Iris pigment epithelial cell (primary cell): ENCODE measurements at regions not wholly inside any gene's neighbourhood (a gene's known extent, or its start where the extent isn't known, plus 50 kb on each side); places are given as distances from the start of the nearest gene placed in this dataset.

Experiments
- DNase-seq: peaks from one replicate; pipeline ENCODE4 v3.0.0-alpha.2; 2011; ENCODE audit warnings: low read depth

DNA sequence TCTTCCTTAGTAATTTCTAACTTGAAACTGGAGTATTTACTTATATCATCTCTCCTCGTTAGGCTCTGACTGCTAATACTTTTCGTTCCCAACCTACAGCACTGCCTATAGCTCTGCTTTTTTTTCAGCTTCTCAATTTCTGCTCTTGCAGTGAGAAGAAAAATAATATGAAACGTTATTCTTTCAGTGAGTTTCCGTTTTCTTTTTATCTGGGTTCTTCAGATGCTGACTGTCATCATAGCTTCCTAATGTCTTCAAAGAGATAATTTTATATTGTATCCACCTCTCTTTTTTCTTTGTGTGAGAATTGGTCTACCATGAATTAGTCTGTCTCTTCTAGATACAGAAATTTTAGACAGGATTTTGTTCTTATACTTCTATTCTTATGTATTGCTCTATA is 454.9 kb downstream of the LMO7 start:
- DNase-seq: no peak

DNA sequence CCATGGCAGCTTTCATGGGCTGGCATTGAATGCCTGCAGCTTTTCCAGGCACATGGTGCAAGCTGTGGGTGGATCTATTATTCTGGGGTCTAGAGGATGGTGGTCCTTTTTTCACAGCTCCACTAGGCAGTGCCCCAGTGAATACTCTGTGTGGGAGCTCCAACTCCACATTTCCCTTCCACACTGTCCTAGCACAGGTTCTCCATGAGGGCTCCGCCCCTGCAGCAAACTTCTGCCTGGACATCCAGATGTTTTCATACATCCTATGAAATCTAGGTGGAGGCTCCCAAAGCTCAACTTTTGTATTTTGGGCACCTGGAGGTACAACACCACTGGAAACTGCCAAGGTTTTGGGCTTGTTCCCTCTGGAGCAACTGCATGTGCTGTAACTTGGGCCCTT is 450.6 kb downstream of the LMO7 start:
- no peak for DNase-seq

DNA sequence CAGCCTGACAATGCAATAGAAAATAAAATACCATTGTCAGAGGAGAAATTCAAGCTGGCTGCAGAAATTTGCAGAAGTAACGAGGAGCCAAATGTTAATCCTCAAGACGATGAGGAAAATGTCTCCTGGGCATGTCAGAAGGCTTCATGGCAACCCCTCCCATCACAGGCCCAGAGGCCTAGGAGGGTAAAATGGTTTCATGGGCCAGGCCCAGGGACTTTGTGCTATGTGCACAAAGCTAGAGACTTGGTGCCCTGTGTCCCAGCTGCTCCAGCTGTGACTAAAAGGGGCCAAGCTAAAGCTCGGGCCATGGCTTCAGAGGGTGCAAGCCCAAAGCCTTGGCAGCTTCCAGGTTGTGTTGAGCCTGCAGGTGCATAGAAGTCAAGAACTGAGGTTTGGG is 431.7 kb downstream of the LMO7 start:
- no peak for DNase-seq

DNA sequence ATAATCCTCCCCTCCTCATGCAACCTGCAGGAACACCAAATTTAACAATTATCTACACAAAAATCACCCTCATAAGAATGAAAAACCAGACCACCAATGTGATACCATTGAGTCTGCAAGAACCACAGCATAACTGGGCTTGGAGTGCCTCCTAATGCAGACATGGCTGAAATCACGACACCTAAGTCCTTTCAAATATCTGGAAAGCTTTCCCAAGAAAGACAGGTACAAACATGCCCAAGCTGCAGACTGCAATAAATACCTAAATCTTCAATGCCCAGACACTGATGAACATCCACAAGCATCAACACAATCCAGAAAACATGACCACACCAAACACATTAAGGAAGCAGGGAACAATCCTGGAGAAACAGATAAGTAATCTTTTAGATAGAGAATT is 417.1 kb downstream of the LMO7 start:
- DNase-seq: no peak

DNA sequence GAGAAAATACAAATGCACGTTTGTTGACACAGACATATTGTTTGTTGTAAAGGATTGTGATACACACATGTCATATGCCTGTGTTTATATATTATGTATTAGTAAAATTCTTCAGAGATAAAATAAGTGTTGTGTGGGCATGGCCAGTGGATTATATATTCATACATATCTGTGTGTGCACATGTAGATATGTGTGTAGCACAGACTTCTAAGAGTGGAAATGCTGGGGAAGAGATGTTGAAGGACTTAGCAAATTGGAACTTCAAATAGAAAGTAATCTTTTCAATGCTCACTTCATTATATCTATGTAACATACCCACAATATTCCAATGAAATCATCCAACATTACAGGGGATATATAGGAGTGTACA is 413.2 kb downstream of the LMO7 start:
- no peak for DNase-seq

DNA sequence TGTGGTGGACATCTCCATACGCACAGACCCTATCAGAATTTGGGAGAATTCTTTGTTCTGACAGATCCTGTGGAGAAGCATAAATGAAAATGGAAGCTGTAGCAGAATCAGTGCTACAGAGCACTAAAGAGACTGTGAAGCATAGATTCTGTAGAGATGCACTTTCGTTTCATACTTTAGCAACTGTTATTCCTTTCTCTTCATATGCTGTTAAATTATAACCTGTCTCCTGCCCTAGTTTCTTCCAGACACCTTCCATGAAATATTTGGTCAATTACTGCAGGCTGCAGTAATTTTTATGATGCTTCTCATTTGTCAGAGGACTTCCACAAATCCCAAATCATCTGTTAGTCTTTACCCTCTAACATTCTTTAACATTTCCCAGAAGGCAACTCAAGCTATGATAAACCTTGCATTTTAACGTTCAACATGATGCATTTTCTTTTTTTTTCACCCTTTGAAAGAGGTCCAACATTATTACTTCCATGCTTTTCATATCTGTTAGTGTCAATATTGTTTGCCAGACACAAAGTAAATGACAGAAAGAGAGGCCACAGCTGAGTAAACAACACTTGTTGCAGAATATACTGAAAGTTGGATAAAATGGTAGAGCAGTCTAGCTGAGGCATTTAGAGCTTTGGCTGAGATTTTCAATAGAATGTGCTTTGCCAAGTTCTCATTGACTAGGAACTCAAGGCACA is 412.7 kb downstream of the LMO7 start:
- DNase-seq: no peak

DNA sequence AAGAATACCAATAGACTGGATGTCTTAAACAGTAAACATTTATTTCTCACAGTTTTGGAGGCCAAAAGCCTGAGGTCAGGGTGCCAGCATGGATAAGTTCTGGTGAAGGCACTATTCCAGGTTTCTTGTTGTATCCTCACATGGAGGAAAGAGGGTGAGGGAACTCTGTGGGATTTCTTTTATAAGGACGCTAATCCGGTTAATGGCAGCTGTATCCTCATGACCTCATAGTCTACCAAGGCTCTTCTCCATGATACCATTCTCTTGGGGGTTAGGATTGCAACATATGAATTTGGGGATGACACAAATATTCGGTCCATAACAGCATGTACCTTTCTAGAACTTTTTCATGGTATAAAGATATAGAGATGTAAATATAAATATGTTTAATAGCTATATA is 412.0 kb downstream of the LMO7 start:
- no peak for DNase-seq

DNA sequence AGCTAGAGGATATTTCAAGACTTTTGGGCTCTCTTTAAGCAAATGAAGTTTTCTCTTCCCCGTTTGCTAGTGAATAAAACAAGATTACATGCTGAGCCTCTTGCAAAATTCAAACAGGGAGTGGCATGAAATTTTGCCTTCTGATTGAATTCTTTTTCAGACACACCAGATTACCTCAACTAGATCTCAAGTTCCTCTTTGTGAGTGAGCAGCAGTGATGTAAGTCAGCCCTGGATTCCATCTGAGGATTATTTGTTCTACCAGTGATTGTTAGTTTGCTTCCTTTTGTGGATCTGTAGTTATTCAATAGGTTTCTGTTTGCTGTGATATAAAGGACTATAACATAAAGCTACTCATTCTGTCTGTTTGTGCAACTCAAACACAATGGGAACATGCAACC is 407.7 kb downstream of the LMO7 start:
- DNase-seq: peak; percentile 39

GRCh38 chr13:76038920-76039716 is 403.0 kb downstream of the LMO7 start:
- no peak for DNase-seq

DNA sequence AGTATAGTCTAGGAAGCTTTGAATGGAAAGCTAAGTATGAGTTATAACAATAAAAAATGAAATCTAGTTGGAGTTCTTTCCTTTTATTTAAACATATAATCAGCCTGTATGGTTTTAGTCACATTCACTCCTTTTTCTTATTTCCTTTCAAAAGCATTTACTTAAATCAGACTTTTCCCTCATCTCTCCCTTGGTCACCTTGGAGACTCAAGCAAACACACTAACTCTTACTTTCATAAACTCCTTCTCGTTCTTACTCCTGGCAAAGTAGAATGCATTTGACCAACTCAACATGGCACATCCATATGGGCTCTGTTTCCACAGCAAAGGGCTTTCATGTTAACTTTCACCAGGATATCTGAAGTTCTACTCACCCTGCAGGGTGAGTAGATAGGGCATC is 400.0 kb downstream of the LMO7 start:
- peak; percentile 48 for DNase-seq

DNA sequence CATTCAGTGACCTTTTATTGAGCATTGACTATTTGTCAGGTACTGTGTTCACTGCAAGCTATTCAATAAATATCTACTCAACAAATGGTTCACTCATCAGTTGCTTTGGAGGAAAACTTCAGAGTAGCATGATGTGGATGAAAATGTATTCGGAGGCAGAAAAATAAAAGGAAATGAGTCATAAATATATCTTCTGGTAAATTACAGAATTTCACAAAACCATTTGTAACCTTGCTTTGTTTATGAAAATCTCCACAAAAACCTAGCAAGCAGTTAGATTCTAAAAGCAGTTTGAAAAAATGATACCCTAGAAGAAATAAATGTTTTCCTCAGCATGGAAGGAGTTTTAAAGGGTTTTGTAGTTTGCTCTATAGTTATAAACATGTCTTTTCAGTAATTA is 399.6 kb downstream of the LMO7 start:
- DNase-seq: peak; percentile 77

GRCh38 chr13:76029706-76030105 is 393.6 kb downstream of the LMO7 start:
- no peak for DNase-seq

- DNase-seq: no peak
Observed at GRCh38 chr13:76029088-76029487, 393.0 kb downstream of the LMO7 start.

DNA sequence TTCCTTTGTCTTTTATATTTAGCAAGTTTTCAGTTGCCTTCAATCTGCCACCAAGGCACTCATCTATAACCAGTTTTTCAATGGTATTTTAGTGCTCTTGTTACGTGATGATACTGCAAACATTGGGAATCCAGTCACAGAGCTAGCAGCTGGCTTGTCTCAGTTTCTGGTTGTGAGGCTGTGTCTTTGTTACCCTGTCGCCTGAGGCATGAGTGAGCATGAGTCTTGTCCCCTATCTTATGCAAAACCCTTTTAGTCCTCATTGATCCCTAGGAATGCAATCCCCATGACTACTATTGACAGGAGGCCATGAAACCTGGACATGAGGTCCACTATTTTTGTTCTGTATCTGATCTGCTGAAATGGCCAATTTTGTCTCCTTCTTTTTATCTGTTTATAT is 391.0 kb downstream of the LMO7 start:
- DNase-seq: no peak

DNA sequence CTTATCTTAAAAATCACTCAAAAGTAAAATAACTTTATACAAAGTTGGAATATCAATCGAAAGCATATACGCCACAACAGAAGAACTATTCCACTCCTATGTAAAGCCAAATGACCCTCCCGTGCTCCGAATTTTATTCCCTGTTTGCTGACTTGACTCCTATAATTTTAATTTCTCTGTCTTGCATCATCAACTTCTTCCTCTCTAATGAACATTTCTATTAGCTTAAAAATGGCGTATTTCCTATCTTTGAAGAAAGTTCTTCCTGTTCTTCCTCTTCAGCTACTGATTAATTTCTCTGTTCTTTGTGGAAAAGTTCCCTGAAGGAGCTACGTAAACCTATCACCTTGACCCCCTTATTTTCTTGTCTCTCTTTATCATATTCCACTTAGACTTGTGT is 389.3 kb downstream of the LMO7 start:
- no peak for DNase-seq

- DNase-seq: no peak
Observed at GRCh38 chr13:76024151-76024550, 388.0 kb downstream of the LMO7 start.

DNA sequence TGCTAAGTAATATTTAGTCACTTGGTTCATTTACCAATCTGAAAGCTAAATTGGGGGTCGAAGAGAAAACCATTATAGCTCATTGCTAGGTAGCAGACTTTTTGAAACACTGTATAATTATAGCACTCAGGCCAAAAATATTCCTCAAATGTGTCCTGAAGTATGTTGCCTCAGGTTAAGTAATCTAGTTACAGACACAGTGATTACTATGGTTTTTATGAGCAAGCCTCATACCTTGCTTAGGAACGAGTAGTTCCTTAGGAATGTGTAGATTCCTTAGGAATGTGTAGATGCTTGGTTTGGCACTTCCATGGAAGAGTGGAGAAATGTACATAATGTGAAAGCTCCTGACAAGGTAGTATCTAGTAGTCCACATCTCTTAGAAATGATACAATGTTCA is 387.5 kb downstream of the LMO7 start:
- no peak for DNase-seq

DNA sequence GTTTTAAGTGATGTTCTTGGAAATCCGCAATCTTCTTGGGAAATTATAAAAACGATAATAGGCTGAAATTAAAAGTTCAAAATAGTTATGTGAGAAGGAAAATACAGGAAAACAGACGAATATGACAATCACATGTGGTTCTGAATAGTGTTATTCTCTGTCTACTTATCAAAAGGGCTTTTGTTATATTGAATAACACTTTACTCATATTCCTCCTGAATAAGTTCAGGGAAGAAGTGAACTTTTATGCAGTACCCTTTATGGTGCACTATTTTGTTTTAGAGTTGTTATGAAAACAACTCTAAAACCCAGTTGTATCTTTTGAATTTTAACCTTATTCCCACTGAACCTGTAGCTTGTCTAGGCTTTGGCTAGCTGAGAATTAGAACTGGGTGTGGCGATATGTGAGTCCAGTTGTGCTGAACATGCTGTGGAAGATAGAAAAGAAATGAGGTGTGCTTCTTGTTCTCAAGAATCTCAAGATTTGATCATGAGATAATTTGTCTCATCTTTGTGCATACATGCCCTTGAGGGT is 384.4 kb downstream of the LMO7 start:
- DNase-seq: no peak

DNA sequence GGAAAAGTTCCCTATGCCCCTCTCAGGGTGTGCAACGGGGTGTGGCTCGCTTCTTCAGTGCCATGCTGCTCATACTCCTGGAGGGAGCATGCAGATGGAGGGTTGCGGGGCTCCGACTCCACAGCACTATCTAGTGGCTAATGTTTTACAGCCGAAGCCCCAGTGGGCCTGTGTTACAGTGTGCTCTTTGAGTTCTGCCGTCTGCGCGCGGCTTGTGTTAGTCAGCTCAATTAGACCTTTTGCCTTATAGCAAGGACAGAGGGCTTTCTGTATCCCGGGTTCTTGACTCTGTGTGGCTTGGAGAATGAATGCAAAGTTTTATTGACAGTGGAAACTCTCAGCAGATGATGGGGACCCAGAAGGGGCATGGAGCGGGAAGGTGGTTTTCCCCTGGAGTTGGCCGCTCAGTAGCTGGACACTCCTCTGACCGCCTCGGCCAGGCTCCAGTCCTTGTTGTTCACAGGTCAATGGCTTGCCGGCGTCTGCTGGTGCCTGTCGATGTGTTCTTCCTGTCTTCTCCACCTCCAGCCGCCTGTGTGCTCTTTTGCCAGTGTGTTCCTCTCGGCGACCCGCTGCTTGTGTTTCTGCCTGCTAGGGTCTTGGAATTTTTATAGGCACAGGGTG is 383.4 kb downstream of the LMO7 start:
- no peak for DNase-seq

GRCh38 chr13:76017861-76018556 is 381.9 kb downstream of the LMO7 start:
- no peak for DNase-seq

DNA sequence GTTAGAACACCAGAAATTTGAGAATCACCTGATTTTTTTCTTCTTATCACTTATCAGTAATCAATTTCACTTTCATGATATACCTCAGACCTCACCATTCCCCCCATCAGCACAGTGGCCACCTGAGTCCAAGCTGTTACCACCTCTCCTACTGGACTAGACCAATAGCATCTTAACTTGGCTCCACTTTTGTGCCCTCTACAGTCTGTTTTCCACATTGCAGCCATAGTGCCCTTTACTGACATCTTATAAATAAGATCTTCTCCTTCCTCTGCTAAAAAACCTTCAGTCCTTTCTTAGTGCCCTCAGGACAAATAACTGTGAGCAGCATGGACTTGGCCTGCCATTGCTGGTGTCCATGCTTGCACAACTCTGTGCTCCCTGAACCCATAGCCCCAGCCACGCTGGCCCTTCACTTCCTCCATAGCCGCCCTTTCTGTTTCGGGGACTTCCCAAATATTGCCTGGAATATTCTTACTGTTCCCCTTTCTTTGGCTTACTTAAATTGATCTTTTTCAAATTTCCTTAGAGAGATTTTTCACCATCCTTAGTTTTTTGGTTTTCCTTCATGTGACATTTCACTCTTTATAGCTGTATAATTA is 380.8 kb downstream of the LMO7 start:
- DNase-seq: peak; percentile 64
